ENCODE measurements at regions not wholly inside any gene's neighbourhood (a gene's known extent, or its start where the extent isn't known, plus 50 kb on each side); places are given as distances from the start of the nearest gene placed in this dataset.

DNA sequence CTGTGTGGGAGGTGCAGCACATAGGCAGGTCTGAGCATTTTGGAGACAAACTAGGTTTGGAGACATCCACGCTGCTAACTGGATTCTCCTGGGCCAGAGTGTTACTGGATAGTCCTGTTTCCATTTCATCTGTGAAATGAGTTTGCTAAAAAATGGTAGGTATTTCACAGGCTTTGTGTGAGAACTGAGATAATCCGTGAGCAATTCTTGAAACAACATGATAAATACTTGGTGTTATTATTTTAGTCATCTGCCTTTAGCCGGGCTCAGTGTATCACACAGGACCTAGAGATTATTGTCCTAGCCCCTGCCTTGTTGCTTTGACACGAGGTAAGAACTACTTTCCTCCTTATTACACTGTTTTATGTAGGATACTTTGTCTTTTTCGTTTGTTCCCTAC lies 63.0 kb downstream of the PRR18 start:
- WGBS, result 55% methylated on average over 5 of the region's 5 CpGs
- TF ChIP-seq POLR2A (IDR thresholded peaks at IDR 0.05) (no peak), POLR2AphosphoS5 (IDR thresholded peaks at IDR 0.05) (no peak)
- TF ChIP-seq, protein P1, sequence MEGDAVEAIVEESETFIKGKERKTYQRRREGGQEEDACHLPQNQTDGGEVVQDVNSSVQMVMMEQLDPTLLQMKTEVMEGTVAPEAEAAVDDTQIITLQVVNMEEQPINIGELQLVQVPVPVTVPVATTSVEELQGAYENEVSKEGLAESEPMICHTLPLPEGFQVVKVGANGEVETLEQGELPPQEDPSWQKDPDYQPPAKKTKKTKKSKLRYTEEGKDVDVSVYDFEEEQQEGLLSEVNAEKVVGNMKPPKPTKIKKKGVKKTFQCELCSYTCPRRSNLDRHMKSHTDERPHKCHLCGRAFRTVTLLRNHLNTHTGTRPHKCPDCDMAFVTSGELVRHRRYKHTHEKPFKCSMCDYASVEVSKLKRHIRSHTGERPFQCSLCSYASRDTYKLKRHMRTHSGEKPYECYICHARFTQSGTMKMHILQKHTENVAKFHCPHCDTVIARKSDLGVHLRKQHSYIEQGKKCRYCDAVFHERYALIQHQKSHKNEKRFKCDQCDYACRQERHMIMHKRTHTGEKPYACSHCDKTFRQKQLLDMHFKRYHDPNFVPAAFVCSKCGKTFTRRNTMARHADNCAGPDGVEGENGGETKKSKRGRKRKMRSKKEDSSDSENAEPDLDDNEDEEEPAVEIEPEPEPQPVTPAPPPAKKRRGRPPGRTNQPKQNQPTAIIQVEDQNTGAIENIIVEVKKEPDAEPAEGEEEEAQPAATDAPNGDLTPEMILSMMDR (IDR thresholded peaks at IDR 0.05), result no peak
- Histone ChIP-seq H3K4me3 (no peak overlapping the region), H3K36me3 (no peaks in the 10 kb centered on the region), H3K27ac (no peak overlapping the region), H3K9me3 (no peaks in the 10 kb centered on the region), H3K4me1 (replicated peaks) (no peaks in the 10 kb centered on the region), H3K27me3 (replicated peaks; ENCODE audit: insufficient read depth) (peaks cover 2% of the 10 kb centered on the region)
- intact Hi-C loops (cut with DNase I), result no loop called here
- no peak for DNase-seq (ENCODE audit: low spot score)

DNA sequence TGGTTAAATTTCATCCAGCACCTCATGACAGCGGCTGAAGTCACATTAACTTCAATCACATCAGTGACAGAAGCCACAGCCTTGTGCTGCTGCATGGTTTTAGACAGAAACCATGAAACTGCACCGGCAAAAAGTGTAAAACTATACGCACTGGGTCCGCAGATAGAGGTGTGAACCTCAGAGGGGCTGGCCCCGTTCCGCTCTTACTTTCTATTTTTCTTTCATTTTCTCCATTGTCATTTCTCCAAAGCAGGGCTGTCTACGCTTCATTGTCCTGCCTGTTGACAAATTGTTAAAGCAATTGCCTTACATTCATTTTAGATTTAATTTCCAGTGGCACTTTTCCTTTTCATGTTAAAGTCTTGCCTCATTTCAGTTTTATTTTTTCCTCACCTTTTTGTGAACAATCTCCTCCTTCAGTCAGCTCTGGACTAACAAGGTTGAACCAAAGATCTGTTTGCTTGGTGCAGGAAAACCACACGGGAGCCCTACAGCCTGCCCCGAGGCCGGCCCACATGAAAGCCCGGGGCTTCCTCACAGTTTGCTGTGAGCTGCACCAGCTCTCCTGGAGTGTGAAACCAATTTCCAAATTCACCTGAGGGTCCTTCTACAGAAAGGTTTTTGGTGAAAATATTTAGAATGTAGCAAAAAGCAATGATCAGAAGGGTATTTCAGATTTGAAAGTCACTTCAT lies 63.7 kb downstream of the PRR18 start:
- H3K4me1 ChIP-seq (replicated peaks), result no peaks in the 10 kb centered on the region
- DNase-seq (ENCODE audit: low spot score), result no peak
- peaks cover 2% of the 10 kb centered on the region for H3K27me3 ChIP-seq (replicated peaks; ENCODE audit: insufficient read depth)
- H3K4me3 ChIP-seq, result no peak overlapping the region
- intact Hi-C loops (cut with DNase I), result no loop called here
- 50% methylated on average over 11 of the region's 11 CpGs for WGBS
- no peaks in the 10 kb centered on the region for H3K9me3 ChIP-seq
- H3K27ac ChIP-seq, result no peak overlapping the region
- TF ChIP-seq POLR2AphosphoS5 (IDR thresholded peaks at IDR 0.05) (no peak), POLR2A (IDR thresholded peaks at IDR 0.05) (no peak)
- TF ChIP-seq, protein P1 (IDR thresholded peaks at IDR 0.05), result no peak
- no peaks in the 10 kb centered on the region for H3K36me3 ChIP-seq

DNA sequence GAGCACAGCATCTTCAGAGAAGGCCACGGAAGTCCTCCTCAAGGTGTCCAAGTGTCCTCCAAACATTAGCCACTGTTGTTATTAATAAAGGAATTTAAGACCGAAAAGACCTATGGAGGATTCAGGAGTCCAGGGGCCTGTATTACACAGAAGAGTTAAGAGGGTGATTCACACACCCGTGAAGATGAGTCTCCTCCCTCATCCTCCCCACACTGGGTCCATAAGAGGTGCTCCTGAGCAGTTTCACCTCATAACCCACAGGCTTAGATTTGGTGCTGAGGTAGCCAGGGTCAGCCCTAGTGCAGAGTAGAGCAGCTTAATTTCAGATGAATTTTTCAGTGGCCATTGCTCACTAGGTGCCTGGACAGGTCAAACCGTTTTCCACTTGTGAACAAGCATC lies 65.3 kb downstream of the PRR18 start:
- H3K27ac ChIP-seq, result no peak overlapping the region
- DNase-seq (ENCODE audit: low spot score), result no peak
- TF ChIP-seq, protein P1 (IDR thresholded peaks at IDR 0.05), result no peak
- TF ChIP-seq POLR2A (IDR thresholded peaks at IDR 0.05) (no peak), POLR2AphosphoS5 (IDR thresholded peaks at IDR 0.05) (no peak)
- no peaks in the 10 kb centered on the region for H3K4me1 ChIP-seq (replicated peaks)
- intact Hi-C loops (cut with DNase I), result no loop called here
- H3K27me3 ChIP-seq (replicated peaks; ENCODE audit: insufficient read depth), result peaks cover 2% of the 10 kb centered on the region
- no peaks in the 10 kb centered on the region for H3K36me3 ChIP-seq
- H3K4me3 ChIP-seq, result no peak overlapping the region
- WGBS, result 76% methylated on average over 4 of the region's 4 CpGs
- H3K9me3 ChIP-seq, result no peaks in the 10 kb centered on the region

DNA sequence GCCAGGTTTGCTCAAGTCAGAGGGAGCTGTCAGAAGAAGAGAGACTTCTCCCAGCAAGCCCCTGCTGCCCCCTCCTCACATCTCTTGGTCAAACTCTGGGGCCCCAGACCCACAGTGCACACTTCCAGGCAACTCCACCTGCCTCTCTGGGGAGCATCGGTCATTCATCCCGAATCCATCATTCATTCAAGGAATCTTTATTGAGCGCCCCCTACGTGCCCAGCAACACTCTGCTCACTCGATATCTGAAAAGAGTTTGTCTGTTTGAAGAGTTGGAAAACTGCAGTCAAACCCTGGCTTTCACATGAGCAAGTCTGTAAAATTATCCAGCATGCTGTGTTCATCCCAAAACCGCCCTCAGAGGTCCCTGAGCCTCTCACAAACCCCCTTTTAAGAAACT lies 66.2 kb downstream of the PRR18 start:
- WGBS, result 84% methylated on average over 6 of the region's 6 CpGs
- no peaks in the 10 kb centered on the region for H3K36me3 ChIP-seq
- TF ChIP-seq POLR2A (IDR thresholded peaks at IDR 0.05) (no peak), POLR2AphosphoS5 (IDR thresholded peaks at IDR 0.05) (no peak)
- H3K27ac ChIP-seq, result no peak overlapping the region
- no peaks in the 10 kb centered on the region for H3K9me3 ChIP-seq
- peaks cover 2% of the 10 kb centered on the region for H3K27me3 ChIP-seq (replicated peaks; ENCODE audit: insufficient read depth)
- intact Hi-C loops (cut with DNase I), result no loop called here
- DNase-seq (ENCODE audit: low spot score), result no peak
- H3K4me1 ChIP-seq (replicated peaks), result no peaks in the 10 kb centered on the region
- H3K4me3 ChIP-seq, result no peak overlapping the region

DNA sequence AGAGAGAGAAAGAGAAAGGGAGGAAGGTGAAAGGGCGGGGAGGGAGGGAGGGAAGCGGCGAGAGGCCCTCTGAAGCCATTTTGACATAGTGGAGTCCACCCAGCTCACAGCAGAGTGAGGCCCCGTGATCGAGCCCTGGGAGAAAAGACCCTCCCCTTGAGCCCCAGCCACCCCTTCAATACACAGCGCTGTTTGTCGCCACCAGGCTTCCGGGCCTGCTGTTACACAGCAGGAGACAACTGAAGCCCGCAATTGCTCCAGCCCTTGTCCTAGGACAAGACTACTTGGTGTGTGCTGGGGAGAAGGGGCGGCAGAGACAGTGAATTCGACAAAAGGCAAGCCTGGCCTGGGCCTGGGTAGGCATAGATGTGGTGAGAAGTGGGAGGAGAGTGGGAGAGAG lies 67.3 kb downstream of the PRR18 start:
- Histone ChIP-seq H3K9me3 (no peaks in the 10 kb centered on the region), H3K4me1 (replicated peaks) (no peaks in the 10 kb centered on the region), H3K27ac (no peak overlapping the region), H3K27me3 (replicated peaks; ENCODE audit: insufficient read depth) (peaks cover 2% of the 10 kb centered on the region), H3K4me3 (no peak overlapping the region), H3K36me3 (no peaks in the 10 kb centered on the region)
- intact Hi-C loops (cut with DNase I), result no loop called here
- WGBS, result 55% methylated on average over 11 of the region's 11 CpGs
- DNase-seq (ENCODE audit: low spot score), result no peak
- TF ChIP-seq, protein P1 (IDR thresholded peaks at IDR 0.05), result no peak
- TF ChIP-seq POLR2AphosphoS5 (IDR thresholded peaks at IDR 0.05) (no peak), POLR2A (IDR thresholded peaks at IDR 0.05) (no peak)
